ENCODE measurements at regions not wholly inside any gene's neighbourhood (a gene's known extent, or its start where the extent isn't known, plus 50 kb on each side); places are given as distances from the start of the nearest gene placed in this dataset.

- no peak for TF ChIP-seq EZH2 (IDR thresholded peaks at IDR 0.05; ENCODE audit: low read depth, low read length, severe bottlenecking)
- no peak for TF ChIP-seq POLR2A (IDR thresholded peaks at IDR 0.05; ENCODE audit: control extremely low read depth in 1 of 2, low read depth in 2 of 2, low read length in 2 of 2)
- no peak for TF ChIP-seq EP300 (IDR thresholded peaks at IDR 0.05; ENCODE audit: borderline replicate concordance in 1 of 2, low read depth in 2 of 2, low read length in 2 of 2)
Measured at GRCh38 chr7:97390052-97390451, 272.6 kb downstream of the SDHAF3 start.
